ENCODE measurements at regions not wholly inside any gene's neighbourhood (a gene's known extent, or its start where the extent isn't known, plus 50 kb on each side); places are given as distances from the start of the nearest gene placed in this dataset.

DNA sequence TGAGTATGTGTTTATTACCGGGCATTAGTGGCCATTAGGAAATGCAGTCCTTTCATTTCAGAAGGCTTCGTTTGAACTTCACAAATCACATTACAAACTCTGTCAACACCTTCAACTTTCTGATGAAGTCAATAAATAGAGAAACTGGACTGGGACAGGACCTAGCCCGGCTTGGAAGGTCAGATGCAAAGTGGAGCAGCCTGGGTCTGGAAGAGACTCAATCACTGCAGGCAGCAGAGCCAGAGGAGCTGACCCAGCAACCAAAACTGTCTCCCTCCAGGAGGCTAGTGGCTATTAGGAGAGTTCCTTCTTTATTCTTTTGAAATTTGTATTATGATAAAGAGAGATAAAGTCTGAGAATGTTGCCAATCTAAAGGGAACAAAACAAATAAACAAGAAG lies 167.2 kb upstream of the SPOPL start:
- TF ChIP-seq, protein P1, sequence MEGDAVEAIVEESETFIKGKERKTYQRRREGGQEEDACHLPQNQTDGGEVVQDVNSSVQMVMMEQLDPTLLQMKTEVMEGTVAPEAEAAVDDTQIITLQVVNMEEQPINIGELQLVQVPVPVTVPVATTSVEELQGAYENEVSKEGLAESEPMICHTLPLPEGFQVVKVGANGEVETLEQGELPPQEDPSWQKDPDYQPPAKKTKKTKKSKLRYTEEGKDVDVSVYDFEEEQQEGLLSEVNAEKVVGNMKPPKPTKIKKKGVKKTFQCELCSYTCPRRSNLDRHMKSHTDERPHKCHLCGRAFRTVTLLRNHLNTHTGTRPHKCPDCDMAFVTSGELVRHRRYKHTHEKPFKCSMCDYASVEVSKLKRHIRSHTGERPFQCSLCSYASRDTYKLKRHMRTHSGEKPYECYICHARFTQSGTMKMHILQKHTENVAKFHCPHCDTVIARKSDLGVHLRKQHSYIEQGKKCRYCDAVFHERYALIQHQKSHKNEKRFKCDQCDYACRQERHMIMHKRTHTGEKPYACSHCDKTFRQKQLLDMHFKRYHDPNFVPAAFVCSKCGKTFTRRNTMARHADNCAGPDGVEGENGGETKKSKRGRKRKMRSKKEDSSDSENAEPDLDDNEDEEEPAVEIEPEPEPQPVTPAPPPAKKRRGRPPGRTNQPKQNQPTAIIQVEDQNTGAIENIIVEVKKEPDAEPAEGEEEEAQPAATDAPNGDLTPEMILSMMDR (IDR thresholded peaks at IDR 0.05; ENCODE audit: poor library complexity), result no peak
- no peak for TF ChIP-seq EZH2 (IDR thresholded peaks at IDR 0.05; ENCODE audit: borderline replicate concordance)
- no peak for TF ChIP-seq EZH2phosphoT487 (IDR thresholded peaks at IDR 0.05; ENCODE audit: low read depth, severe bottlenecking, unreplicated experiment)

Measured in hepatocyte (in vitro differentiated cells).